ENCODE measurements at regions not wholly inside any gene's neighbourhood (a gene's known extent, or its start where the extent isn't known, plus 50 kb on each side); places are given as distances from the start of the nearest gene placed in this dataset.

- H3K27ac ChIP-seq, result no peak overlapping the region
- ChIA-PET CTCF (interaction anchor here (0.6 kb wide), 1 partner anchor 8 kb away, joined by 3 read pairs; no protein-coding TSS in a partner anchor), POLR2A (ENCODE audit: low non-redundant PET) (no interaction called here)
- TF ChIP-seq CTCF (conservative IDR thresholded peaks at IDR 0.05; ENCODE audit: low read depth), result no peak
- DNase-seq (ENCODE audit: low spot score), result no peak
Observed at GRCh38 chr13:109355166-109355565, 431.2 kb downstream of the IRS2 start.

GRCh38 chr13:109351236-109351635, 435.1 kb downstream of the IRS2 start:
- TF ChIP-seq CTCF (conservative IDR thresholded peaks at IDR 0.05; ENCODE audit: low read depth), result no peak
- ChIA-PET POLR2A (ENCODE audit: low non-redundant PET) (no interaction called here), CTCF (no interaction called here)
- DNase-seq (ENCODE audit: low spot score), result no peak
- H3K27ac ChIP-seq, result no peak overlapping the region

GRCh38 chr13:109348519-109349258, 437.7 kb downstream of the IRS2 start:
- no peak overlapping the region for H3K27ac ChIP-seq
- ChIA-PET CTCF (no interaction called here), POLR2A (ENCODE audit: low non-redundant PET) (no interaction called here)
- TF ChIP-seq CTCF (conservative IDR thresholded peaks at IDR 0.05; ENCODE audit: low read depth), result no peak
- peak; percentile 58 for DNase-seq (ENCODE audit: low spot score)

- no peak overlapping the region for H3K27ac ChIP-seq
- no peak for DNase-seq (ENCODE audit: low spot score)
- CTCF ChIA-PET, result interaction anchor here (0.6 kb wide), 1 partner anchor 17 kb away, joined by 3 read pairs; no protein-coding TSS in a partner anchor
- no peak for TF ChIP-seq CTCF (conservative IDR thresholded peaks at IDR 0.05; ENCODE audit: low read depth)
- POLR2A ChIA-PET (ENCODE audit: low non-redundant PET), result no interaction called here
Observed at GRCh38 chr13:109346060-109346459, 440.3 kb downstream of the IRS2 start.

GRCh38 chr13:109345433-109345941, 440.9 kb downstream of the IRS2 start:
- H3K27ac ChIP-seq, result no peak overlapping the region
- ChIA-PET CTCF (no interaction called here), POLR2A (ENCODE audit: low non-redundant PET) (no interaction called here)
- peak; percentile 4 for DNase-seq (ENCODE audit: low spot score)
- no peak for TF ChIP-seq CTCF (conservative IDR thresholded peaks at IDR 0.05; ENCODE audit: low read depth)

GRCh38 chr13:109344552-109345157, 441.7 kb downstream of the IRS2 start:
- ChIA-PET CTCF (no interaction called here), POLR2A (ENCODE audit: low non-redundant PET) (no interaction called here)
- peak; percentile 45 for DNase-seq (ENCODE audit: low spot score)
- no peak for TF ChIP-seq CTCF (conservative IDR thresholded peaks at IDR 0.05; ENCODE audit: low read depth)
- no peak overlapping the region for H3K27ac ChIP-seq
